ENCODE measurements at regions not wholly inside any gene's neighbourhood (a gene's known extent, or its start where the extent isn't known, plus 50 kb on each side); places are given as distances from the start of the nearest gene placed in this dataset.

DNA sequence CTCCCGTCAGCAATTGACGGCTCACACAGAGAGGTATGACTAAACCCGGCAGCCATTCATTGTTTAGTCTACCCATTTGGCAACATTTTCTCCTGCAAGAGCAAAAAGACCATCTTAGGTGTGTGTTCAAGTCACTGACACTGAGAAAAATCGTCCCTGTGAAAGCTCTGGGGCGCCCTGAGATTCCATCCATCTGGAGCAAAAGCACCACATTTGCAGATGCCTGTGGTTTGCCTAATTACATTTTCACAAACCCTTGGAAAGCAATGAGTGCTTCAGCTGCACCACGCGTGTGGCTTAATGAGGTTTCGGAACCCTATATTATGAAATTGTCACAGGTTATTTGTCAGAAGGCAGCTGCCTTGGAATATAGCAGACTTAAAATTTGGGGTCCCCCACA lies 110.7 kb upstream of the PTPRM start:
- H3K4me3 ChIP-seq (ENCODE audit: low read depth, low read length) = no peak overlapping the region
- TF ChIP-seq ZNF561 (tag by site-specific recombination; IDR thresholded peaks at IDR 0.05; ENCODE audit: borderline replicate concordance) = no peak
- TF ChIP-seq ZNF629 (tag by site-specific recombination; IDR thresholded peaks at IDR 0.05) = no peak
- TF ChIP-seq EGR2 (tag by site-specific recombination; IDR thresholded peaks at IDR 0.05; ENCODE audit: low read depth) = no peak
- no peak for TF ChIP-seq ZNF19 (tag by site-specific recombination; IDR thresholded peaks at IDR 0.05; ENCODE audit: low read depth)
- TF ChIP-seq ZNF302 (tag by site-specific recombination; IDR thresholded peaks at IDR 0.05; ENCODE audit: low read depth) = no peak
- TF ChIP-seq ZNF785 (tag by site-specific recombination; IDR thresholded peaks at IDR 0.05) = no peak
- H3K4me1 ChIP-seq (ENCODE audit: control insufficient read depth, insufficient read depth, low read length) = no peaks in the 10 kb centered on the region
- POLR2A ChIA-PET = no interaction called here
- CTCF ChIA-PET = no interaction called here
- no peak overlapping the region for H3K27ac ChIP-seq (ENCODE audit: extremely low read depth, low read depth, low read length)
- no peaks in the 10 kb centered on the region for H3K36me3 ChIP-seq (ENCODE audit: control insufficient read depth in 2 of 2, insufficient read depth in 1 of 2, low read length in 2 of 2)
- no peaks in the 10 kb centered on the region for H3K9me3 ChIP-seq (ENCODE audit: control insufficient read depth, insufficient read depth, low read depth, low read length)

DNA sequence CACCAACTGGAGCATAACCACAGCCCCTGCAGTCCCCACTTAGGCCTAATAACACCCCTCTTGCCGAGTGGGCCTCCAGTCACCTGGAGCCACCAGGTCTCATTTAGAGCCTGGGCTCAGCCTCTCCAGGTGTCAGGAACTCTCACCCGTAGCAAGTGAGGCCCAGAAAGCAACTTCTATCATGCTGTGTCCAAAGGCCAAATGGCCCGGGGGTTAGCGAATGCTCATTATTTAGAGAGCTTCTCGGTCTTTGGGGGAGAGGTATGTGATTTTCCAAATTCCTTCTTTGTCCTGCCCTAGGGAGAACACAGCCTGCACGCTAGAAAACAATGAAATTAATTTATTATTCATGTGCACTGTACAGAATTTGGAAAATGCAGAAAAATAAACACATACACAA lies 109.9 kb upstream of the PTPRM start:
- Histone ChIP-seq H3K4me3 (ENCODE audit: low read depth, low read length) (no peak overlapping the region), H3K27ac (ENCODE audit: extremely low read depth, low read depth, low read length) (no peak overlapping the region), H3K9me3 (ENCODE audit: control insufficient read depth, insufficient read depth, low read depth, low read length) (no peaks in the 10 kb centered on the region), H3K4me1 (ENCODE audit: control insufficient read depth, insufficient read depth, low read length) (no peaks in the 10 kb centered on the region), H3K36me3 (ENCODE audit: control insufficient read depth in 2 of 2, insufficient read depth in 1 of 2, low read length in 2 of 2) (no peaks in the 10 kb centered on the region)
- POLR2A ChIA-PET = no interaction called here
- TF ChIP-seq, protein P1, sequence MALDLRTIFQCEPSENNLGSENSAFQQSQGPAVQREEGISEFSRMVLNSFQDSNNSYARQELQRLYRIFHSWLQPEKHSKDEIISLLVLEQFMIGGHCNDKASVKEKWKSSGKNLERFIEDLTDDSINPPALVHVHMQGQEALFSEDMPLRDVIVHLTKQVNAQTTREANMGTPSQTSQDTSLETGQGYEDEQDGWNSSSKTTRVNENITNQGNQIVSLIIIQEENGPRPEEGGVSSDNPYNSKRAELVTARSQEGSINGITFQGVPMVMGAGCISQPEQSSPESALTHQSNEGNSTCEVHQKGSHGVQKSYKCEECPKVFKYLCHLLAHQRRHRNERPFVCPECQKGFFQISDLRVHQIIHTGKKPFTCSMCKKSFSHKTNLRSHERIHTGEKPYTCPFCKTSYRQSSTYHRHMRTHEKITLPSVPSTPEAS (tag by site-specific recombination; IDR thresholded peaks at IDR 0.05) = no peak
- TF ChIP-seq MEIS1 (CRISPR knock-in tag; IDR thresholded peaks at IDR 0.05; ENCODE audit: borderline replicate concordance) = no peak
- no peak for TF ChIP-seq ZNF248 (tag by site-specific recombination; IDR thresholded peaks at IDR 0.05)
- TF ChIP-seq ZNF311 (tag by site-specific recombination; IDR thresholded peaks at IDR 0.05; ENCODE audit: borderline replicate concordance) = no peak
- TF ChIP-seq, protein P2, sequence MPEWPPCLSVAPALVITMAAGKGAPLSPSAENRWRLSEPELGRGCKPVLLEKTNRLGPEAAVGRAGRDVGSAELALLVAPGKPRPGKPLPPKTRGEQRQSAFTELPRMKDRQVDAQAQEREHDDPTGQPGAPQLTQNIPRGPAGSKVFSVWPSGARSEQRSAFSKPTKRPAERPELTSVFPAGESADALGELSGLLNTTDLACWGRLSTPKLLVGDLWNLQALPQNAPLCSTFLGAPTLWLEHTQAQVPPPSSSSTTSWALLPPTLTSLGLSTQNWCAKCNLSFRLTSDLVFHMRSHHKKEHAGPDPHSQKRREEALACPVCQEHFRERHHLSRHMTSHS (tag by site-specific recombination; IDR thresholded peaks at IDR 0.05) = no peak
- TF ChIP-seq, protein P3, sequence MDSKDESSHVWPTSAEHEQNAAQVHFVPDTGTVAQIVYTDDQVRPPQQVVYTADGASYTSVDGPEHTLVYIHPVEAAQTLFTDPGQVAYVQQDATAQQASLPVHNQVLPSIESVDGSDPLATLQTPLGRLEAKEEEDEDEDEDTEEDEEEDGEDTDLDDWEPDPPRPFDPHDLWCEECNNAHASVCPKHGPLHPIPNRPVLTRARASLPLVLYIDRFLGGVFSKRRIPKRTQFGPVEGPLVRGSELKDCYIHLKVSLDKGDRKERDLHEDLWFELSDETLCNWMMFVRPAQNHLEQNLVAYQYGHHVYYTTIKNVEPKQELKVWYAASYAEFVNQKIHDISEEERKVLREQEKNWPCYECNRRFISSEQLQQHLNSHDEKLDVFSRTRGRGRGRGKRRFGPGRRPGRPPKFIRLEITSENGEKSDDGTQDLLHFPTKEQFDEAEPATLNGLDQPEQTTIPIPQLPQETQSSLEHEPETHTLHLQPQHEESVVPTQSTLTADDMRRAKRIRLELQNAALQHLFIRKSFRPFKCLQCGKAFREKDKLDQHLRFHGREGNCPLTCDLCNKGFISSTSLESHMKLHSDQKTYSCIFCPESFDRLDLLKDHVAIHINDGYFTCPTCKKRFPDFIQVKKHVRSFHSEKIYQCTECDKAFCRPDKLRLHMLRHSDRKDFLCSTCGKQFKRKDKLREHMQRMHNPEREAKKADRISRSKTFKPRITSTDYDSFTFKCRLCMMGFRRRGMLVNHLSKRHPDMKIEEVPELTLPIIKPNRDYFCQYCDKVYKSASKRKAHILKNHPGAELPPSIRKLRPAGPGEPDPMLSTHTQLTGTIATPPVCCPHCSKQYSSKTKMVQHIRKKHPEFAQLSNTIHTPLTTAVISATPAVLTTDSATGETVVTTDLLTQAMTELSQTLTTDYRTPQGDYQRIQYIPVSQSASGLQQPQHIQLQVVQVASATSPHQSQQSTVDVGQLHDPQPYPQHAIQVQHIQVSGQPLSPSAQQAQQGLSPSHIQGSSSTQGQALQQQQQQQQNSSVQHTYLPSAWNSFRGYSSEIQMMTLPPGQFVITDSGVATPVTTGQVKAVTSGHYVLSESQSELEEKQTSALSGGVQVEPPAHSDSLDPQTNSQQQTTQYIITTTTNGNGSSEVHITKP (tag by site-specific recombination; IDR thresholded peaks at IDR 0.05) = no peak
- TF ChIP-seq KLF1 (tag by site-specific recombination; IDR thresholded peaks at IDR 0.05) = no peak
- TF ChIP-seq ZNF776 (tag by site-specific recombination; IDR thresholded peaks at IDR 0.05; ENCODE audit: borderline replicate concordance) = no peak
- CTCF ChIA-PET = no interaction called here

DNA sequence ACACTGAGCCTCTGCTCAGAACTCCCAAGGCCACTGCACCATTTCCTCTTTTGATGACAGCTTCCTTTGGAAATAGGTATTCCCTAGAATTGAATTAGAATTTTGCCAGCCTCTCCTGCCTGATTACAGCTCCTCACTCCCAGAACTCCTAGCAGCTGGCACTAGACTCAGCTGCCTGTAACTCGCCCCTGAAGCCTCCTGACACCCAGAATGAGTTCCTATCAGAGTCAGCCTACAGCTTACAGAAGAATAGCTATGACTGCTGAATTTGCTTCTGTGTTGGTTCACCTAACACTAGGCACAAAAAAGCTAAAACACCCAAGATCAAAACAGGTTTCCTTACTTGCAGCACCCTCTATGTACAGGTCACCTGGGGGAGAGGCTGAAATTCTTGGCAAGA lies 108.2 kb upstream of the PTPRM start:
- POLR2A ChIA-PET = no interaction called here
- CTCF ChIA-PET = interaction anchor here (1.5 kb wide), 1 partner anchor 186 kb away, joined by 4 read pairs; no protein-coding TSS in a partner anchor
- no peak for TF ChIP-seq ZFP41 (tag by site-specific recombination; IDR thresholded peaks at IDR 0.05; ENCODE audit: borderline replicate concordance)
- no peak for TF ChIP-seq ZNF112 (tag by site-specific recombination; IDR thresholded peaks at IDR 0.05)
- no peak for TF ChIP-seq ZNF23 (tag by site-specific recombination; IDR thresholded peaks at IDR 0.05; ENCODE audit: borderline replicate concordance)
- no peak for TF ChIP-seq ZNF366 (tag by site-specific recombination; conservative IDR thresholded peaks at IDR 0.05)
- TF ChIP-seq TRIM28 (IDR thresholded peaks at IDR 0.05; ENCODE audit: borderline replicate concordance, low read length) = no peak
- no peak for TF ChIP-seq KLF10 (tag by site-specific recombination; IDR thresholded peaks at IDR 0.05)
- no peak for TF ChIP-seq ZNF133 (tag by site-specific recombination; IDR thresholded peaks at IDR 0.05)
- TF ChIP-seq ZNF391 (tag by site-specific recombination; IDR thresholded peaks at IDR 0.05; ENCODE audit: borderline replicate concordance, low read depth) = no peak
- TF ChIP-seq ZNF433 (tag by site-specific recombination; IDR thresholded peaks at IDR 0.05; ENCODE audit: low read depth) = no peak

More for the DNA sequence above, 108.2 kb upstream of the PTPRM start:
- Histone ChIP-seq H3K36me3 (ENCODE audit: control insufficient read depth in 2 of 2, insufficient read depth in 1 of 2, low read length in 2 of 2) (no peaks in the 10 kb centered on the region), H3K9me3 (ENCODE audit: control insufficient read depth, insufficient read depth, low read depth, low read length) (no peaks in the 10 kb centered on the region), H3K4me3 (ENCODE audit: low read depth, low read length) (no peak overlapping the region), H3K4me1 (ENCODE audit: control insufficient read depth, insufficient read depth, low read length) (no peaks in the 10 kb centered on the region), H3K27ac (ENCODE audit: extremely low read depth, low read depth, low read length) (no peak overlapping the region)

All from HEK293 (cell line).